ENCODE measurements at regions not wholly inside any gene's neighbourhood (a gene's known extent, or its start where the extent isn't known, plus 50 kb on each side); places are given as distances from the start of the nearest gene placed in this dataset.

- TF ChIP-seq CTCF (IDR thresholded peaks at IDR 0.05) (no peak), EP300 (IDR thresholded peaks at IDR 0.05) (no peak), POLR2AphosphoS5 (IDR thresholded peaks at IDR 0.05) (no peak)
Observed at GRCh38 chr18:56294484-56295183, 343.8 kb downstream of the TXNL1 start.
